ENCODE measurements at regions not wholly inside any gene's neighbourhood (a gene's known extent, or its start where the extent isn't known, plus 50 kb on each side); places are given as distances from the start of the nearest gene placed in this dataset.

DNA sequence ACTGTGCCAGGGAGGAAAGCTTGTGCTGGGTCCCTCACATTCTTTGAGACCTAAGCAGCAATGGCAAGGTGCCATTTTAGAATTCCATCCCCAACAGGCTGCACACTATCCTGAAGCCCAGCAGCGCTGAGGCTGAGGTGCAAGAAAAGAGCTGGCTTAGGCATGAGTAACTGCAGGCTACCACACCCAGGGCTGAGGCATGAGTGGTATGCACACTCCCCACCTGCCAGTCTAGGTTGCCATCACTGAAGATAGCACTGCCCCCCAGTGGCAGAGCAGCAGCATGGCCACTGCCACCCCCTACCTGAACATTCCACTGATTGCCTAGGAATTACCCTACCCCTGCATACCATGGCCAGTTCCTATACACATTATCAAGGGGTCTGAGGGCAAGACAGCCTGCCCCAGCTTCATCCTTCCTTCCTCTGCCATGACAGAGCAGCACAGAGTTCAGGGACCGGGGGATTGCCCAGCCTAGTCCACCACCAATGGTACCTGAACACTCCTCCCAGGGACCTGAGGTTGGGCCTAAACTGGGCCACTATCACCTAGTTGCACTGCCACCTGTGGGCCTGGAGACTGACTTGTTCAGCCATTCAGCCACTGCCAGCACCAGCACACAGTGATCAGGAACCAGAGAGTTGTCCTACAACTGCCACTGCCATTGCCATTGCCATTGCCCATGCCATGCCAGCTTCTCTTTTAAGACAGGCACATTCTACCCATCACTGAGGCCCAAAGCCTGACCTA is 129.8 kb downstream of the SATB1 start:
- ATAC-seq (no peak), DNase-seq (no peak)
- Mint-ChIP-seq H3K4me1 (no peaks in the 10 kb centered on the region), H3K27me3 (peaks cover 14% of the 10 kb centered on the region), H3K27ac (no peak overlapping the region), H3K4me3 (no peak overlapping the region), H3K36me3 (ENCODE audit: low read depth) (no peaks in the 10 kb centered on the region)
- no peaks in the 10 kb centered on the region for H3K9me3 ChIP-seq (ENCODE audit: control insufficient read depth, low read length, poor library complexity, severe bottlenecking)

DNA sequence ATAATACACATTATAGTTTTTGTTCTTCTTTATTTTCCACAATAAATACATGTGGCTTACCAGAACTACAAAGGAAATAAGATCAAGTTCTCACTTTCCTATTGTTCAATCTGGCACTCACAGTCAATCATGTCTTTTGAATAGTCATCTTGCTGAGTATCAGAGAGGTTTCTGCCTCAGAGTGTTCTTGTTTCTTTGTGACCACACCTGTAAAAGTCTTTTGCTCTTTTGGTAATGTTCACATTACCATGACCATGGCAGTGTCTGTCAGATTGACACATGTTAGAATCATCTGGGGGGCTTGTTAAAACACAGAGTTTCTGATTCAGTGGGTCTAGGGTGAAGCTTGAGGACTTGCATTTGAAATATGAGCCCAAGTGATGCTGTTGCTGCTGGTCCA is 135.0 kb downstream of the SATB1 start:
- H3K36me3 Mint-ChIP-seq (ENCODE audit: low read depth) = no peaks in the 10 kb centered on the region
- H3K4me3 Mint-ChIP-seq = no peak overlapping the region
- ATAC-seq (no peak), DNase-seq (no peak)
- no peaks in the 10 kb centered on the region for H3K4me1 Mint-ChIP-seq
- no peak overlapping the region for H3K27ac Mint-ChIP-seq
- no peaks in the 10 kb centered on the region for H3K9me3 ChIP-seq (ENCODE audit: control insufficient read depth, low read length, poor library complexity, severe bottlenecking)
- peaks cover 19% of the 10 kb centered on the region for H3K27me3 Mint-ChIP-seq

DNA sequence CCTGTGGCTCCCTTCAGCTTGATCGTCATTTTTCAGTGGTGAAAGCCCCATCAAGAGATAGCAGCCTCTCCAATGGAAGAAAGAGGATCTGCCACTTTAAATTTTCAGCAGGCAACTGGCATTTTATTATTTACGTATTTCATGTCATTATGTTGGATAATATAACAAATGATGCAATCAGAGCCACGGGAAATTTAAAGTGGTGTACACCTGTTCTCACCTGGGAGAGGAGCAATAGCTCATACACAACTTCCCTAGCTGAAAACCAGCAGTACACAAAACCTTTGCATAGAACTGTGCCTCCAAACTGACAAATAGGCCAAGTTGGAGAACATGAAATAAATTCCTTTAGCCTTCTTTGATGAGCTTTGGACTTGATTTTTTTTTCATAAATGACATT is 136.9 kb downstream of the SATB1 start:
- ATAC-seq (no peak), DNase-seq (no peak)
- no peaks in the 10 kb centered on the region for H3K36me3 Mint-ChIP-seq (ENCODE audit: low read depth)
- H3K9me3 ChIP-seq (ENCODE audit: control insufficient read depth, low read length, poor library complexity, severe bottlenecking) = no peaks in the 10 kb centered on the region
- no peak overlapping the region for H3K27ac Mint-ChIP-seq
- H3K27me3 Mint-ChIP-seq = peaks cover 29% of the 10 kb centered on the region
- H3K4me3 Mint-ChIP-seq = no peak overlapping the region
- no peaks in the 10 kb centered on the region for H3K4me1 Mint-ChIP-seq

DNA sequence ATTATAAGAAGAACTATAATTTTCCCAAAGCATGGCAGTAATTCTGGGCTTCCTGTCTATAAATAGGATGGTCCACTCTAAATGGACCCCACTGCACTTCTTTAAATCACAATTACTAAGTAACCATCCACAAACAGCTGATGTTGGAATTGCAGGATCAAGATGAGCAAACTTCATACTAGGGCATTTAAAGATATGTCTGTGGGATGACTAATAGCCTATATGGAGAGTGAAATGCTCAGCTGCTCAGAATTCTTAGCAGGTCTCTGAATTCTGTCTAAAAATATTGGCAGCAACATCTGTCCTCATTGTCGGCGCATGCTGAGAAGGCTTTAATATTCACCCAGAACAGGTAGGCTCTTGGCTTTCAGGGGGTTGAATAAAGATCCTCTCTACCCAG is 140.4 kb downstream of the SATB1 start:
- H3K27me3 Mint-ChIP-seq = peaks cover 40% of the 10 kb centered on the region
- H3K4me1 Mint-ChIP-seq = no peaks in the 10 kb centered on the region
- no peaks in the 10 kb centered on the region for H3K36me3 Mint-ChIP-seq (ENCODE audit: low read depth)
- DNase-seq (no peak), ATAC-seq (no peak)
- H3K27ac Mint-ChIP-seq = no peak overlapping the region
- H3K9me3 ChIP-seq (ENCODE audit: control insufficient read depth, low read length, poor library complexity, severe bottlenecking) = no peaks in the 10 kb centered on the region
- H3K4me3 Mint-ChIP-seq = no peak overlapping the region

DNA sequence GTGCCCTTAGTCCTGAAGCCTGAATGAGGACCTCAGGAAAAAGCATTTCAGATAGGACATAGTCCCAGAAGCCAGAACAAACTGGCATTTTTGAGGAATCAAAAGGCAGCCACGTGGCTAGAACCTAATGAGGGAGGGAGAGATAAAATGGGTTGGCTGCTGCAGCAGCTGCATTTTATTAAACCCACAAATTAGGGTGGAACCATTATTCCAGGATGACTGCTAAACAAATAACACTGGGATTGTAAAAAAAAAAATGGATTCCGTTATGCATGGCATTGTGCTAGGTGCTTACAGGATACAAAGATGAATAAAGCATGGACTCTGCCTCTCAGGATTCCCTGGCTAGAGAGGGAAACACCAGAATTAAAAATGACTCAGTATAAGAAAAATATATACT is 141.5 kb downstream of the SATB1 start:
- Mint-ChIP-seq H3K36me3 (ENCODE audit: low read depth) (no peaks in the 10 kb centered on the region), H3K27ac (no peak overlapping the region), H3K4me3 (no peak overlapping the region), H3K27me3 (peaks cover 41% of the 10 kb centered on the region), H3K4me1 (no peaks in the 10 kb centered on the region)
- no peaks in the 10 kb centered on the region for H3K9me3 ChIP-seq (ENCODE audit: control insufficient read depth, low read length, poor library complexity, severe bottlenecking)
- ATAC-seq = no peak
- no peak for DNase-seq

DNA sequence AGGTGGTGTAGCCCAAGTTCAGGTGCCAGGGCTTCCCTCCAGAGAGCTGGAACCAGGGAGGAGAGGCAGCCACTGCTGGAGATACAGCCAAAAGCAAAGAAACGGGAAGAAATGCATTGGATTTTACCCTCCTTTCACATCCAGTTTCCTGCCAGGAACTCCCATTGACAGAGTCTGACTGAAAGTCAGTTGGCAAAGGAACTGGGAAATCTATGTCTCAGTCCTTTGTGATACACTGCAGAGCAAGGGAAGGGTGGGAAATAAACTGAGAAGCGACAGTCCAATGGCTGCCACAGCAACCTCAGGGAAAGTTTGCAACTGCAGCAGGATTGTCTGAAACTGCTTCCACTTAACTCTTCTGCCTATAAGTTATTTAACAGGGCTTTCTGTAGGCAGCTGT is 142.6 kb downstream of the SATB1 start:
- H3K36me3 Mint-ChIP-seq (ENCODE audit: low read depth) = no peaks in the 10 kb centered on the region
- no peaks in the 10 kb centered on the region for H3K9me3 ChIP-seq (ENCODE audit: control insufficient read depth, low read length, poor library complexity, severe bottlenecking)
- peaks cover 41% of the 10 kb centered on the region for H3K27me3 Mint-ChIP-seq
- DNase-seq (no peak), ATAC-seq (no peak)
- H3K4me3 Mint-ChIP-seq = no peak overlapping the region
- no peak overlapping the region for H3K27ac Mint-ChIP-seq
- no peaks in the 10 kb centered on the region for H3K4me1 Mint-ChIP-seq

DNA sequence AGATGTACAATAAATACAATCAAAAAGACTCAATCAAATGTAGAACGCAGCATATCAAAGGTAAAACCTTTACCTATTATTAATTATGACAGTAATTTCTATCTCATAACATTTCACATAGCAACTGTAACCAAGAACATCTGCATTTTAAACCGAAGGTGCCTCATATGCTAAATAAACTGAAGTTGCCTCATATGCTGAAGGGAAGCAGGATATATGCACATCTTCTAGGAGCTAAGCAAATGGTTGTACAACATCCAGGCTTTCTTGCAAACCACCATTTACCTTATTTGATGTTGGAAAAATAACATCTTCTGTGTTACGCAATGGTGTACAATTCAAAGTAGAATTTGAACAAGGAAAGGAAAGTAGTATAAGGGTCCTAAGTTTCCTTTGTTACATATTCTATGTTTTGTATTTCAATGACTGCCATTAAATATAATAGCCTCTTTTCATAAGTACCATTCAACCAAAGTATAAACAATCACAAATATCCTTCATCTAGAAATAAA is 145.9 kb downstream of the SATB1 start:
- no peaks in the 10 kb centered on the region for H3K9me3 ChIP-seq (ENCODE audit: control insufficient read depth, low read length, poor library complexity, severe bottlenecking)
- no peak overlapping the region for H3K27ac Mint-ChIP-seq
- ATAC-seq (no peak), DNase-seq (no peak)
- no peak overlapping the region for H3K4me3 Mint-ChIP-seq
- H3K4me1 Mint-ChIP-seq = no peaks in the 10 kb centered on the region
- peaks cover 33% of the 10 kb centered on the region for H3K27me3 Mint-ChIP-seq
- no peaks in the 10 kb centered on the region for H3K36me3 Mint-ChIP-seq (ENCODE audit: low read depth)

DNA sequence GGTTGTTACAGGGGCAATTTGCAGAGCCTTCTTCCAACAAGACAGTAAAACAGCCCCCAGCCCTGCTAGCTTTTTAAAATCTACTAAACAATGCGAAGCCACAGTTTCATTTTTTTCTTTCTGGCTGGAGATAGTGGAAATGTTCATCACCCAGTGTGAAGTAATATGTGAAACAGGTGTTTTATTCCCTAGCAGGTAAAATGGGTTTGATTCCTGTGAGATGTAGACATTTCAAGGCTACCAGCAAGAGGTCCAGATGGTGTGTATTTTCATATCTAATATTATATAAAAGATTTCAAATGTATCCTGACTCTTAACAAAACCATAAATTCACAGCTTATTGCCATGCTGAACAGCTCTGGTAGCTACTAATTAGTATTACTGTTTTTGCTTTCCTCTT is 160.3 kb downstream of the SATB1 start:
- Mint-ChIP-seq H3K27ac (no peak overlapping the region), H3K36me3 (ENCODE audit: low read depth) (no peaks in the 10 kb centered on the region), H3K4me1 (no peaks in the 10 kb centered on the region), H3K4me3 (no peak overlapping the region), H3K27me3 (no peaks in the 10 kb centered on the region)
- no peaks in the 10 kb centered on the region for H3K9me3 ChIP-seq (ENCODE audit: control insufficient read depth, low read length, poor library complexity, severe bottlenecking)
- no peak for ATAC-seq
- DNase-seq = no peak

DNA sequence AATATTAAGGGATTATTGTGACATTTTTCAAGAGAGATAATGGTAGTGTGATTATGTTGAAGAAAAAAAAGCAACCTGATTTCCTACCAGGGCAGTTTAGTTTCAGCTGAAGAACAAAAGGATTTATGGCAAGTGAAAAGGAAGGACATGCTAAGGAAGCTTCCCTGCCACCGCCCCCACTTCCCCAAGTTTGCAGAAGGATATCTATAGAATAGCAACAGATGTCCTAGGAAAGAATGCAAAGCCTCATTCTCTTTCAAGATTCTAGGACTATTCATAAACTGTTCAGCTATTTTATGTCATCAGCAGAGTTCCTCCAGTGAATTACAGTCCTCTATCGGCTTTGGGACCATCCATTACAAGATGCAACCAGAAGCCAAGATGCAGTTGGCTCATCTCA is 160.8 kb downstream of the SATB1 start:
- H3K36me3 Mint-ChIP-seq (ENCODE audit: low read depth) = no peaks in the 10 kb centered on the region
- no peak overlapping the region for H3K27ac Mint-ChIP-seq
- no peak for ATAC-seq

DNA sequence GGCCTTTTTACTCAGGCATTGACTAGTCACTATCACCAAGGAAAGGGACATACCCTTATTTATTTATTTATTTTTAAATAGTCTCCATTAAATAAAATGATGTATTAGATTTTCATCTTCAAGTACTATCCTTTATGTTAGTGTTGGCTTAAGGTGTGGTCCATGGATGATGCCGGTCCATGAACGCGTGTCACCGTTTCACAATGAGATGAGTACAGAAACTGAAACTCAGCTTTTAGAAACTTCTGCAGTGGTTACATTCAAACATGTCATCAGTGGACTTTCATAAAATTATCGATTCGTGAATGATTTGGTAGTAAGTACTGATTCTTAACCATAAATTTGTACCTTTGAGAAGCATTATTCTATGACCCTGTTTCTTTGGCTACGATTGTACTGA is 166.6 kb downstream of the SATB1 start:
- H3K36me3 Mint-ChIP-seq (ENCODE audit: low read depth) = no peaks in the 10 kb centered on the region
- no peaks in the 10 kb centered on the region for H3K9me3 ChIP-seq (ENCODE audit: control insufficient read depth, low read length, poor library complexity, severe bottlenecking)
- no peak for ATAC-seq
- no peak overlapping the region for H3K4me3 Mint-ChIP-seq
- H3K27ac Mint-ChIP-seq = no peak overlapping the region
- H3K4me1 Mint-ChIP-seq = no peaks in the 10 kb centered on the region
- no peak for DNase-seq
- peaks cover 9% of the 10 kb centered on the region for H3K27me3 Mint-ChIP-seq

More for the DNA sequence above, 160.8 kb downstream of the SATB1 start:
- H3K4me3 Mint-ChIP-seq = no peak overlapping the region
- no peak for DNase-seq
- no peaks in the 10 kb centered on the region for H3K4me1 Mint-ChIP-seq
- H3K27me3 Mint-ChIP-seq = no peaks in the 10 kb centered on the region
- no peaks in the 10 kb centered on the region for H3K9me3 ChIP-seq (ENCODE audit: control insufficient read depth, low read length, poor library complexity, severe bottlenecking)

DNA sequence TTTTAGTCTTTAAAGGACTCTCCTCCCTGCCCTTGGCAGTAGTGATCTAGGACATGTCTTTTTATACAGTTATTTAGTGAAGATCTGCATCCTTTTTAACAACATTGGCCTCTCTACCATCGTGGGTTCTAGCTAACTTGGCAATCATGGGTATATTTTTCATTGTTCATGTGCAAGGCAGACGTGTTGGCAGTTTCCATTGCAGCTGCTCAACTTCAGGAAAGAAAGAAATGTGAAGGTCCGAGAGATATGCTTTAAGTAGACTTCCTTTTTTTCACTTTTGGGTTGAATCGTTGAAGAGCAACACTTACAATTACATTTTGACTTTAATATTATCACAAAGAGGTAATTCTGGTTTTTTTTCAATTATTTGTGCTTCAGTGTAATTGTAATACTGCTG is 172.6 kb downstream of the SATB1 start:
- DNase-seq (no peak), ATAC-seq (no peak)
- Mint-ChIP-seq H3K27ac (no peak overlapping the region), H3K4me1 (no peaks in the 10 kb centered on the region), H3K36me3 (ENCODE audit: low read depth) (no peaks in the 10 kb centered on the region), H3K27me3 (peaks cover 22% of the 10 kb centered on the region), H3K4me3 (no peak overlapping the region)
- H3K9me3 ChIP-seq (ENCODE audit: control insufficient read depth, low read length, poor library complexity, severe bottlenecking) = no peaks in the 10 kb centered on the region

DNA sequence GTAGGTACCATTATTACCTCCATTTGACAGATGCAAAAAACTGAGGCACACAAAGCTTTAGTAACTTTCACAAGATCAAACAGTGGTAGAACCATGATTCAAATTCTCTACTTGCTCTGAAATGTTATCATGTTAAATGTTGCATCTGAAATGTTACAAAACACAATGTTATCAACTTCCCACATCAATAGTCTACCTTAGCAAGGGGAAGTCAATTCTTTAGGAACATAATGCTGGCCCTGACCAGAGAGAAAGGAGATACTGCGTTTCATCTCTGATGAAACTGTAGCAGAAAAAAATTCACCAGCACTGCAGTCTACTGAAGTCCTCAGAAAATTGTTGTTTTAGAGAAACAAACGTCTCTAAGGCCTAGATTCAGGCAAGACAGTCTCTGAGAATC is 174.1 kb downstream of the SATB1 start:
- no peaks in the 10 kb centered on the region for H3K36me3 Mint-ChIP-seq (ENCODE audit: low read depth)
- H3K4me3 Mint-ChIP-seq = no peak overlapping the region
- H3K4me1 Mint-ChIP-seq = no peaks in the 10 kb centered on the region
- no peak for DNase-seq
- H3K9me3 ChIP-seq (ENCODE audit: control insufficient read depth, low read length, poor library complexity, severe bottlenecking) = no peaks in the 10 kb centered on the region
- peaks cover 34% of the 10 kb centered on the region for H3K27me3 Mint-ChIP-seq
- no peak for ATAC-seq
- H3K27ac Mint-ChIP-seq = no peak overlapping the region

DNA sequence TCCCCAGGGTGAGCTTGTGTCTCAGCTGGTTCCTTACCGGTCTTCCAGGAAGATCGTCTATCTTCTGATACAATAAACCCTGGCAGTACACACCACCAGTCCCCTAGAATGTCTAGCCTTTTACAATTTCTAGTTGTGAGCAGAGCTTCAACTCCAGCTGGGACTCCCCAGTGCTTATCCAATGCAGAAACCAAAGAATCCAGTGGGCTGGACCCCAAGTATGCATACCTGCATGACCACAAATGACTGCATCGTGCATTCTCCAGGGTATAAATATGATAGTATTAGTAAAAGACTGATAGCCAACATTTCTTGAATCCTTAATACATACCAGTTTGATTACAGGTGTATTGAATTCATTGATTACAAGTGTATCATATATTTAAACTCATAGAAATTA is 176.0 kb downstream of the SATB1 start:
- no peak overlapping the region for H3K27ac Mint-ChIP-seq
- H3K4me3 Mint-ChIP-seq = no peak overlapping the region
- H3K27me3 Mint-ChIP-seq = peaks cover 31% of the 10 kb centered on the region
- H3K4me1 Mint-ChIP-seq = no peaks in the 10 kb centered on the region
- DNase-seq = no peak
- H3K36me3 Mint-ChIP-seq (ENCODE audit: low read depth) = no peaks in the 10 kb centered on the region
- no peaks in the 10 kb centered on the region for H3K9me3 ChIP-seq (ENCODE audit: control insufficient read depth, low read length, poor library complexity, severe bottlenecking)
- no peak for ATAC-seq

DNA sequence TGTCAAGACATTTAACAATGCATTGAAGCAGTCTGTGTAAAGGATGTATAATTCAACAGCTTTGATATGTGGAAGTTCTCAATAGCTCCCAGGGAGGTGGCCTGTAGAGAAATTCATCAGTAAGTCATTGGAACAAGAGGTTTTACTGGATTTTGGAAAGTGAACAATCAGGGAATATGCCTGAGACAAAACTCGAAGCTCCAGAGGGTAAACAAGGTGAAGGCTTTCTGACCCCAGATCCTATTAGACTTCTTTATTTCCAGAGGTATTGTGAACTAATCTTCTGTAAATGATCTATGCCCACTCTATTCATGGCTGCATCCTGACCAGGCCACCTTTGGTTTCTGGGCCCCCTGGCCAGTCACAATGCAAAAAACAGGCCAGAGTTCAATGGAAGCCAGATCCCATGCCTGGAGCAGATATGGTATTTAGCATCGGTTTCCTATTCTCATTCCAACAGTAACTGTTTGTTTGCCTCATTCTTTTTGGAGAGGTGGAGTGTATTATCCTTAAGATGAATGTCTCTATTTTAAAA is 177.3 kb downstream of the SATB1 start:
- H3K9me3 ChIP-seq (ENCODE audit: control insufficient read depth, low read length, poor library complexity, severe bottlenecking) = no peaks in the 10 kb centered on the region
- Mint-ChIP-seq H3K4me1 (no peaks in the 10 kb centered on the region), H3K27ac (no peak overlapping the region), H3K4me3 (no peak overlapping the region), H3K36me3 (ENCODE audit: low read depth) (no peaks in the 10 kb centered on the region), H3K27me3 (peaks cover 43% of the 10 kb centered on the region)
- no peak for DNase-seq
- ATAC-seq = no peak
